GM23248 (cell line): ENCODE measurements at regions not wholly inside any gene's neighbourhood (a gene's known extent, or its start where the extent isn't known, plus 50 kb on each side); places are given as distances from the start of the nearest gene placed in this dataset.

Experiments
- DNase-seq: peaks from one replicate; pipeline ENCODE4 v3.0.0-alpha.2; 2015
- H2AFZ ChIP-seq: fragments of 200-600 bp; sonication (generic); 2 replicates; pipeline ENCODE4 v1.6.1; 2016; ENCODE audit warnings: antibody characterized with exemption
- H3F3A ChIP-seq: fragments of 200-600 bp; sonication (generic); 2 replicates; pipeline ENCODE4 v1.6.1; 2016; ENCODE audit warnings: mild to moderate bottlenecking, antibody characterized with exemption, mixed run types; ENCODE audit not compliant: insufficient read depth
- H3K27ac ChIP-seq: fragments of 200-600 bp; sonication (generic); 2 replicates; pipeline ENCODE4 v1.5.1; 2016; ENCODE audit warnings: mild to moderate bottlenecking
- H3K27me3 ChIP-seq: fragments of 200-600 bp; sonication (generic); replicated peaks from 2 replicates; pipeline ENCODE4 v1.6.1; 2016; ENCODE audit warnings: mild to moderate bottlenecking; ENCODE audit not compliant: insufficient read depth
- H3K36me3 ChIP-seq: fragments of 200-600 bp; sonication (generic); 2 replicates; pipeline ENCODE4 v1.6.1; 2016; ENCODE audit warnings: low read depth, mild to moderate bottlenecking
- H3K4me1 ChIP-seq: fragments of 200-600 bp; sonication (generic); 2 replicates; pipeline ENCODE4 v1.6.1; 2016; ENCODE audit warnings: mild to moderate bottlenecking; ENCODE audit not compliant: insufficient read depth
- H3K4me2 ChIP-seq: fragments of 200-600 bp; sonication (generic); one replicate; pipeline ENCODE4 v1.6.1; 2016; ENCODE audit warnings: mild to moderate bottlenecking; ENCODE audit not compliant: unreplicated experiment
- H3K4me3 ChIP-seq: fragments of 200-600 bp; sonication (generic); 2 replicates; pipeline ENCODE4 v1.5.1; 2016; ENCODE audit warnings: mild to moderate bottlenecking
- H3K79me2 ChIP-seq: fragments of 200-600 bp; sonication (generic); 2 replicates; pipeline ENCODE4 v1.6.1; 2016; ENCODE audit warnings: mild to moderate bottlenecking; ENCODE audit not compliant: insufficient read depth
- H3K9ac ChIP-seq: fragments of 200-600 bp; sonication (generic); 2 replicates; pipeline ENCODE4 v1.6.1; 2016; ENCODE audit warnings: mild to moderate bottlenecking
- H3K9me2 ChIP-seq: fragments of 200-600 bp; sonication (generic); 2 replicates; pipeline ENCODE4 v1.6.1; 2016; ENCODE audit warnings: mixed run types, mild to moderate bottlenecking, moderate library complexity; ENCODE audit not compliant: insufficient read depth
- H3K9me3 ChIP-seq: fragments of 200-600 bp; sonication (generic); one replicate; pipeline ENCODE4 v1.6.1; 2017; ENCODE audit warnings: low read depth
- H4K20me1 ChIP-seq: fragments of 200-600 bp; sonication (generic); 2 replicates; pipeline ENCODE4 v1.6.0; 2016; ENCODE audit not compliant: insufficient read depth
- EZH2 ChIP-seq: fragments of 200-600 bp; sonication (generic); IDR thresholded peaks from 2 replicates; pipeline ENCODE4 v1.6.1; 2018; ENCODE audit warnings: antibody characterized with exemption, mild to moderate bottlenecking; ENCODE audit not compliant: insufficient read depth, poor library complexity, severe bottlenecking
- EZH2phosphoT487 ChIP-seq: fragments of 200-600 bp; sonication (generic); IDR thresholded peaks from 2 replicates; pipeline ENCODE4 v1.6.1; 2018; ENCODE audit warnings: antibody characterized with exemption, moderate library complexity, mild to moderate bottlenecking, low read depth; ENCODE audit not compliant: insufficient read depth
- WGBS, 2 experiments: methylation state at CpG; one replicate each; pipeline ENCODE4 v1.1.6; 2015 to 2017; ENCODE audit warnings: low lambda C conversion rate in 2 of 2, low coverage in 1 of 2; ENCODE audit errors: missing lambda C conversion rate in 2 of 2; 5-methylcytosine and 5-hydroxymethylcytosine counted together
- in situ Hi-C: fragments of 300-500 bp; cut with MboI; formaldehyde crosslinking; loops from 2 replicates; pipeline ENCODE4 v1.15.0; 2020

DNA sequence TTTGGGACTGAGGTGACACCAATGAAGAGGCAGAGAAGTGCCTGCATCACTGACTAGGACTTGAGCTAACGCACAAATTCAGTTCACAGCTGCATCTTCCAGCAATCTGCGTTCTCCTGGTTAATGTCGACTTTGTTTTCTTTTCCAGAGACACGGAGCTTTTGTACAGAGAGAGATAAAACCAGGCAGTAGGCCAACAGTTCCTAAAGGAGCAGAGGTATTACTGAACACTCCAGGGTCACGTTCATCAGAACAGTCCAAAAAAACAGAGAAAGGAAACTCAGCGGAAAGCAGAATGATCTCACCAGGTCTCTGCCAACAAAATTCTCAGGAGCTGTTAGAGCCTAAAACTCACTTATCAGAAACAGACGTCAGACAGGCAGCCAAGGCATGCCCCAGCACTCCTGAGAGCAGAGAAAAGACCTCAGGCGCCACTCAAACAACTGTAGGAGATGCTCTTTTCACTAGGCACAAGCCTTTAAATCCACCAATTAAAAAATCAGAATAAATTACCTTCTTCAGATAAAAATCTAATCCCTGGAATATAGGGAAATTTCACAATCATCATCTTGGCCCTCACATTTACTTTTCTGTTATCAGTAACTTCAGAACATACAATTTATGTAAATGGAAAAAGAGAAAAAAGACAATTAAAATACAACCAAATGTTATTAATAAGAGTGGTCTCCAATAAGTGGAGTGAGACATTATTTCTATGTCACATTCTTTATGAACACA is 95.9 kb upstream of the SPTBN1 start:
- H3K4me3 ChIP-seq = peak overlapping the region; percentile 62
- in situ Hi-C loops = no loop called here

DNA sequence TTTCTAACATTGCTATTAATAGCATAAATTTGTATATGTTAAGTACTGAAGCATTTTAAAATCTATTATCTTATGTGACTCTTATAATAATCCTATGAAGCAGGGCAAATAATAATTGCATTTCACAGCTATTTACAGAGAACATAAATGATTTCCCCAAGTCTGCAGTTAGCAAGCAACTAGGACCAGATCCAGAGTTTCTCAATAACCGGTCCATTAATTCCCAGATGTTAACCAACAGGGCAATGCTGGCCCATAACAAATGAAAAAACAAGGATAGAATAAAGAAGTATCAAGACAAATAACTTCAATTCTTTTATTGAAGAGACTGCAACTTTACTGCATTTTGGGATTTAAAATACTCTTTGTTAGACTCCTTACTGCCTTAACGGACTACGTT is 91.7 kb upstream of the SPTBN1 start:
- H3K27ac ChIP-seq = no peak overlapping the region
- no peak for DNase-seq
- no peak overlapping the region for H3K9ac ChIP-seq
- no peaks in the 10 kb centered on the region for H3K27me3 ChIP-seq
- no peak overlapping the region for H2AFZ ChIP-seq
- no peak overlapping the region for H3K4me2 ChIP-seq
- peaks cover 8% of the 10 kb centered on the region for H3F3A ChIP-seq
- 15 to 24% methylated on average over 3 of the region's 3 CpGs for WGBS, 2 experiments
- H3K4me1 ChIP-seq = peaks cover 7% of the 10 kb centered on the region
- in situ Hi-C loops = no loop called here
- H4K20me1 ChIP-seq = no peaks in the 10 kb centered on the region
- no peaks in the 10 kb centered on the region for H3K79me2 ChIP-seq
- no peak overlapping the region for H3K4me3 ChIP-seq
- no peaks in the 10 kb centered on the region for H3K36me3 ChIP-seq
- TF ChIP-seq EZH2 = no peak
- no peak for TF ChIP-seq EZH2phosphoT487
- H3K9me2 ChIP-seq = no peaks in the 10 kb centered on the region
- no peaks in the 10 kb centered on the region for H3K9me3 ChIP-seq

More for the DNA sequence above, 95.9 kb upstream of the SPTBN1 start:
- Histone ChIP-seq H3K9me3 (no peaks in the 10 kb centered on the region), H3K4me1 (peaks cover 7% of the 10 kb centered on the region), H2AFZ (peak overlapping the region; percentile 79), H3K9me2 (no peaks in the 10 kb centered on the region), H4K20me1 (no peaks in the 10 kb centered on the region), H3K79me2 (no peaks in the 10 kb centered on the region), H3F3A (peaks cover 8% of the 10 kb centered on the region), H3K9ac (peak overlapping the region; percentile 44; the same call in 1 of the 2 replicates), H3K27me3 (no peaks in the 10 kb centered on the region), H3K4me2 (peak overlapping the region; percentile 76), H3K27ac (peak overlapping the region; percentile 18), H3K36me3 (no peaks in the 10 kb centered on the region)
- no peak for TF ChIP-seq EZH2
- no peak for TF ChIP-seq EZH2phosphoT487
- WGBS, 2 experiments = 5% methylated on average over 8 of the region's 8 CpGs
- DNase-seq = peak; percentile 72

DNA sequence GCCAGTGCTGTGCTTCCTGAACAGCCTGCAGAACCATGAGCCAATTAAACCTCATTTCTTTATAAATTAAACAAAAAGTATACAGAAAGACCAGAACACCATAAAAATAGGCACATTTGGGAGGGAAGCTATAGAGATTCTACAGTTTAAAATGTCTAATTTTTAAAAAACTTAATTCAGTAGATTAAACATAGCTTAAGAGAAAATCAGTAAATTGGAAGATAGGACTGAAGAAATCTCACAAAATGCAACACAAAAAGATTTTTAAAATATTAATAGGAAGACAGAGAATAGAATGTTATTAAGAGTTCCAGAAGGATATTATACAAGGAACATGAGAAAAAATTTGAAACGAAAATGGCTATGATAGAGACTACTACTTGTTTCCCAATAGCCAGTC is 90.5 kb upstream of the SPTBN1 start:
- H2AFZ ChIP-seq = no peak overlapping the region
- no peak overlapping the region for H3K27ac ChIP-seq
- peaks cover 1% of the 10 kb centered on the region for H3F3A ChIP-seq
- H3K79me2 ChIP-seq = no peaks in the 10 kb centered on the region
- H3K9me2 ChIP-seq = no peaks in the 10 kb centered on the region
- no peaks in the 10 kb centered on the region for H4K20me1 ChIP-seq
- H3K27me3 ChIP-seq = no peaks in the 10 kb centered on the region
- H3K4me3 ChIP-seq = no peak overlapping the region
- H3K36me3 ChIP-seq = no peaks in the 10 kb centered on the region
- peaks cover 3% of the 10 kb centered on the region for H3K4me1 ChIP-seq
- H3K9me3 ChIP-seq = no peaks in the 10 kb centered on the region
- H3K4me2 ChIP-seq = no peak overlapping the region
- no peak overlapping the region for H3K9ac ChIP-seq
- TF ChIP-seq EZH2 (no peak), EZH2phosphoT487 (no peak)
- no peak for DNase-seq
- in situ Hi-C loops = no loop called here
- 90 to 95% methylated on average over 1 of the region's 1 CpG for WGBS, 2 experiments

DNA sequence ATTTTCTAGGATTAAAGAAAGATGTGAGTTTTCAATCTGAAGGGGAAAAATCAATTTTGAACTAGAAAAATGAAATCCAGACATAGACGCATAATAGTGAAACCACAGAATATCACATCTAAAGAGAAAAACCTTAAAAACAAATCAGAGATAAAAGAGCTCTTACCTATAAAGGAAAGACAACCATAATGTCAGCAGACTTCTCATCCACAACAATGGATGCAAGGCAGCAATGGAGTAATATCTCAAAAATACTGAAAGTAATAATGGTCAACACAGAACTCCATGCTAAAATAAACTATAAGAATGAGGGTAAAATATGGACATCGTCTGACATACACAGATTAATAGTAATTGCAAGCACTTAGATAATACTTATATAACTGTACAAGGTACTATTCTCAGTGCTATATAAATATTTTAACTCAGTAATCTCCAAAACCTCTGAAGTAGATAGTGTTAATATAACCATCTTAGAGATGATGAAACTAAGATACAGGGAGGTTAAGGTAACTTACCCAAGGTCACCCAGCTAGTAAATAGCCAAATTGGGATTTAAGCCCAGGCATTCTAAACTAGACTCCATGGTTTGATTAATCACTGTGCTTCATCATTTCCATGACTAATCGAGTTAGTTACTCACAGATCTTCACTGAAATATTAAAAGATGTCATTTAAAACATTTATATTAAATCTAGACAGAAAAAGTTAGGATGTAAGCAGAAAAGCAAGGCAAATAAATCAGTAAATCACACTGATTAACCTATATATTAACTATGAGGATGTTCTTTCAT is 89.4 kb upstream of the SPTBN1 start:
- H3F3A ChIP-seq = no peaks in the 10 kb centered on the region
- H3K9ac ChIP-seq = no peak overlapping the region
- H3K36me3 ChIP-seq = no peaks in the 10 kb centered on the region
- no peak overlapping the region for H3K4me3 ChIP-seq
- no peaks in the 10 kb centered on the region for H3K9me3 ChIP-seq
- in situ Hi-C loops = no loop called here
- no peaks in the 10 kb centered on the region for H4K20me1 ChIP-seq
- no peaks in the 10 kb centered on the region for H3K79me2 ChIP-seq
- no peaks in the 10 kb centered on the region for H3K27me3 ChIP-seq
- TF ChIP-seq EZH2 = no peak
- no peak for TF ChIP-seq EZH2phosphoT487
- peaks cover 7% of the 10 kb centered on the region for H3K4me1 ChIP-seq
- WGBS, 2 experiments = 51 to 53% methylated on average over 3 of the region's 3 CpGs
- peak; percentile 58 for DNase-seq
- H2AFZ ChIP-seq = no peak overlapping the region
- no peak overlapping the region for H3K4me2 ChIP-seq
- no peak overlapping the region for H3K27ac ChIP-seq
- H3K9me2 ChIP-seq = no peaks in the 10 kb centered on the region
